HG03571 (cell line): ENCODE measurements at regions not wholly inside any gene's neighbourhood (a gene's known extent, or its start where the extent isn't known, plus 50 kb on each side); places are given as distances from the start of the nearest gene placed in this dataset.
"Not testable (repeated sequence)": the region's sequence is repeated elsewhere in the genome, so short reads cannot be mapped to it uniquely, and the experiment has no call there.

ENCODE experiments used
- ATAC-seq: cut with Tn5 transposase; IDR thresholded peaks from one replicate; pipeline ENCODE4 v1.9.1; 2021; ENCODE audit not compliant: unreplicated experiment

DNA sequence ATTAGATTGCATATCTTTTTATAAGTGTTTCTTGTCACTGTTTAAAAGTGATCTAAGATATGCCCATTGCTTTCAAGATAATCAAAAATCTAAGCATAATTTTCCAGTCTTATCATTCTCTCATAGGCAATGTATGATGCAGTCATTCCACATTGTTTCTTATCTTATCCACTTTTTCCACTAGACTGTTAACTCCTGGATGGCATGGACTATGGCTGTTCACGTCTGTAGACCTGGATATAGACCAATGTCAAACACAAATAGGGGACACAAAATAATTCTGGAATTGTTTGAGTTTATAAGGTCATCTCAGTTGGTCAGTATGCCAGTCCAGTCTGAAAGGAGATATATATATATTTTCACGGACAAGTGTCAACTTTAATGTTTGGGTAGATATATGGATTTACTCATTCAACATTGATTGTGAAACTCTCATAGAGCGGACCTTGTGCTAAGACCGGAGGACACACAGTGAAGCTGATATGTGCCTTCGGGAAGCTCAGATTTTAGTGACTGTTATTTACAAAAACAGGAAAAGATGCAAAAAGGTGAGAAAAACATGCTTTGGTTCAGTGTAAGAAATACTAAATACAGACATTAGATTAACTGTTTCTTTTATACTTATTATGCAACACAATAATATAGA lies 689.4 kb upstream of the SLC8A1 start:
- no peak for ATAC-seq

DNA sequence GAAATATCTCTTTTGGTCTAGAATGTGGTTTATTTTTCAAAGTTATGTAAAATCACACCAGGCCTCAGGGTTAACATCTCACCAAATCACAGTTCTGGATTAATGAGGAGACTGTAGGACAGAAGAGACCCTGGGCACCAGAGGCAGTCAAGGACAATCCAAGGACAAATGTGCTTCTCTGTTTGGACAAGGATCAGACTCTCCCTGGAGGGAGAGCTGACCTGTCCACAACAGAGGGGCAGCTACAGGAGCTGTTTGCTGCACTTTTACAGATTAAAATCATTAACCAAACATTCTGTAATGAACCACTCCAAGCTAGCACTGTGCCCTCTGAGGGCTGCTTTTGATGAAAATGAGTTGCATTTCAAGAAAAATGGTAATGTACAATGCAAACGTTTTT lies 690.6 kb upstream of the SLC8A1 start:
- ATAC-seq: no peak

DNA sequence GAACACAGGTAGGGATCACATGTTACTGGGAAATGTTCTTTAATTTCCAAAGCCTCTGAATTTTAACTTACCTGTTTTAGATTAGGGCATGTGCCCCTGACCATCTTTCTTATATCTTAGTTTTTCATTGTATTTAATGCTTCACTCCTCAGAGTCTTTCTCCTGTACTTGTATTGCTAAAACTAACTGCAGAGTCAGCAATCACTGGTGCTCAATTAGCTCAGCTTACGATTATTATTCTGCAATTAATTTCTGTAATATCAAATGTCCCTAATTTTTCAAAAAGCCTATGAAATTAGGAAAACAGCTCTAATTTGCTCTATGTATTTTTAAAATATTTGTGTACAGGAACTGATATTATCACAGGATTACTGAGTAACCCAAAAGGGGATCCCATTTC lies 693.2 kb upstream of the SLC8A1 start:
- ATAC-seq: no peak

DNA sequence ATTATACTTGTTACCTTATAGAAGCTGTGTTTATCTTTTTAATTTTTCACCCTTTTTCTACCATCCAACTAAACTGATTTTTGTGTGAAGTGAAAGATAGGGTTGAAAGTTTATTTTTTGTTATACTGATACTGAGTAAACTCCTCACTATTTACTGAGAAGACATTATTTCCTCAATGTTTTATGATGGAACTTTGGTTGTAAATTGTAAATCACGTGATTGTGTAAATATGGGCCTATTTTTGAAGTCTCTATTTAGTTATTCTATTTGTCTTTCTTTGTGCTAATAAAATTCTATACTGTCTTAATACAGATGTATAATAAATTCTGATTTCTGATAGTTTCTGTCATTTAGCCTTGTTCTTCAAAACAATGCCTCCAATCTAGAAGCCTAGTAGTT lies 697.2 kb upstream of the SLC8A1 start:
- ATAC-seq: no peak

DNA sequence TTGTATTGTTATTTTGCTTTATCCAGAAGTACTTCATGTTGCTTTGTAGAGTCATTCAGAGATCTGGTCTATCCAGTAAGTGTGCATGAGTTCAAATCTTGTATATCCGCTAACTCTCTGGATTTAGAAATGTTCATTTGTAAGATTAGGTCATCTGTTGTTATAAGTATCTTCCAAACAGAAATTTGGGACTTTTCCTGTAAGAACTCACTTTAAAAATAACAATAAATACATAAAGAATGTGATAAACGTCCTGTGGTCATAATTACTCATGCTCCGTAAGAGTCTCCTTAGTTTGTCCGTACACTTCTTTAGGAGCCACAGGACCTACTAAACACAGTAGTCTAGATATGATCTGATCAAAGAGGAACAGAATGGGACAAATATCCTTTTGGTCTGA lies 699.9 kb upstream of the SLC8A1 start:
- ATAC-seq: no peak

DNA sequence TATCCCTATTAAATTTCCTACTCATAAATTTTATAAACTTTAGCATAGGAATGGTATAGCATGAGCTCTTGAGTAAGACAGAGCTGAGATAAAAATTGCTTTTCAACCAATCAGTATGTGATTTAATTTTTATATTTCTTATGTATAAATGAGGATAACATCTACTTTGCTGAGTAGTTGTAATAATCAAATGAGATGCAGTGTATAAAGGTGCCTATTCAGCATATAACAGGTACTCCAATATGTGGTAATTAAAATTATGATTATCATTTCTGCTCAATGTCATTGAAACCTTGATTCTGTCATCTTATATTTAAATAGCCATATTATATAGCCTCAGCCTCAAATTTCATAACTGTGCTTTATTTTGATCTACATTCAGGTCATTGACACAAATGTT lies 700.4 kb upstream of the SLC8A1 start:
- ATAC-seq: no peak

DNA sequence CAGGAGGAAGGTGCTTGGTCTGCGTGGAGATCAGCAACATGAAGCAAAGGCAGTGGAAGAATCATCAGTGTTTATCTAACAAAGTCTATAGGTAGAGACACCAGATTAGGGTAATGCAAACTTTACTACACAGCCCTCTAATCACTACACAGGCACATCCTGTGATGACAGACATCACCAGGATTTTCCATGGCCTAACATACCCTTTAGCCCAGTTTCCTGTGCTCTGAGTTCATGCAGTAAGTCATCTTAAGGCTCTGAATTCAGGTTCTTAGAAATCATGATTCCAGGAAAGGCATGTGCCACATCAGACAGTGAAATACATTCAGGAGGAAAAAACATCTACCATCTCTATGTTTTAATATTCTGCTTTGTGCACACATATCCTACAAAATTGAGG lies 708.5 kb upstream of the SLC8A1 start:
- no peak for ATAC-seq

DNA sequence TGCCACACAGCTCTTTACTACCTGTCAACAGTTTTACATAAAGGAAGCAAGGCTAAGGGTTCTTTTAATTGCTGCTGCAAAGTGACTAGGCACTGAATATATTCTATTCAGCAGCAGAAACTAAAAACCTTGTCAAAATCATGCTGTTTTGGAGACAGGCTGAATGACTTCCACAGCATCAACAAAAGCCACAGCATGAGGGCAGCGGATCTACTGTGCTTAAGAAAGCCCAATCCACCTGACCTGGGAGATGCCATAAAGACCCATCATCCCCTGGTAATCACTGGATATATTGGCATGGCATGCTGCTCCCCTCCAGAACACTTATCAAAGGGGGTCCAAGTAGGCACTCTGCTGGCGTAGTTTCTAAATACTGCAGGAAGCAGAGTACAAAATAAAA lies 715.1 kb upstream of the SLC8A1 start:
- no peak for ATAC-seq

DNA sequence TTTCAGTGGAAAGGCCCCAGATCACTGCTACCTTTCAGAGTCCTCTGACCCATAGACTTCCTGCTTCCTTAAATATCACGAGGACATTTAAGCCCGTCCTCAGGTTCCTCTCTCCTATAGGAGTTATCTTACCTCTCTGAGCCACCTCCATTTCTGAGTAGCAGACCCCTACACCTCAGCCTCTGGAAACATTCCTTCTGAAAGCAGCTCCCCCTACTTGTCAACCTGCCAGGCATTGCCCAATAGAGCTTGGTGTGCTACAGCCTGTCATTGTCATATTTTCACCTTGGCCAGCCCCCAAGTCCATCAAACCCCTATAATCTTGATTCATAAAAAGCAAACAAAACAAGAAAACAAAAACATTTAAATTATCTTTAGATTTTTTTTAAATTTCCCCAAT lies 717.9 kb upstream of the SLC8A1 start:
- no peak for ATAC-seq

DNA sequence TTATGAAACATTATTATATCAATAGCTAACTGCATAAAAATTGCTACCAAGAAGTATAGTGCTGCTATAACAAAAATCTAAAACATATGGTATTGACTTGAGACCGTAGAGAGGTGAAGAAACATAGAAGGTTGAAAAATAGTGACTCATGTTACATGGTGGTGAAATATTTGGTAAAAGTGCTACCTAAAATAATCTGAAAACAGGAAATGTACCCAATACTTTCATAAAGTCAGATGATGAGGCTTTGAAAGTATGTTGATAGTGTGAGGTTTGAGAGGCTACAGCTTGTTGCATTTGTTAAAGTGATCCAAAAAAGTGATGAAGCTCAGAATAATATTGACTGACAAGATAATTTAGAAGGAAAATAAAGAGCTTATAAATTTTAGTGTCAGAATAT lies 718.7 kb upstream of the SLC8A1 start:
- no peak for ATAC-seq

DNA sequence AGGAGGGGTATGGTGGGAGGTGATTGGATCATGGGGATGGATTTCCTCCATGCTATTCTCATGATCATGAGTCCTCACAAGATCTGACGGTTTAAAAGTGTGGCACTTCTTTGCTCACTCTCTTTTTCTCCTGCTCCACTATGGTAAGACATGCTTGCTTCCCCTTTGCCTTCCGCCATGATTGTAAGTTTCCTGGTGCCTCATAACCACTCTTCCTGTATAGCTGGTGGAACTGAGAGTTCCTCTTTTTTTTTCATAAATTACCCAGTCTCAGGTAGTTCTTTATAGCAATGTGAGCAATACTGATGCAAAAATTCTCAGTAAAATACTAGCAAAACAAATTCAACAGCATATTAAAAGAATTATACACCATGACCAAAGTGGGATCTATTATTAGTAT lies 728.5 kb upstream of the SLC8A1 start:
- ATAC-seq: no peak

DNA sequence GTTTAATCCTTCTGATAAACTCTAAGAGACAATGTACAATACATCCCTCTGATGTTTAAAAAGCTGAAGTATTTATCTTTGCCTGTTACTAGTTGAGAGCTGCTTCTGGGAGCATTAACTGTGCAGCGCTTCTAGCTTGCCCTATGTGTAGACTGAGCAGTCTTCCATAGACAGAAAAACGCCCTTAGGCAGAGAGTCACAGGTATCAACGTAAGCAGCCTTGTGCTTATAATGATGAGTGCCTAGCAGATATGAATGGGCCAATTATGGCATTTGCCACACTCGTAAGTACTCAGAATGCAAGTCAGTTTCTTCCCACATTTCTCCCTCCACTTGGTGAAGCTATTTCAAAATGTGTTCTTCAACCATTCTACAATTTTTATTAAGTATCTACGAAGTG lies 731.1 kb upstream of the SLC8A1 start:
- ATAC-seq: no peak

DNA sequence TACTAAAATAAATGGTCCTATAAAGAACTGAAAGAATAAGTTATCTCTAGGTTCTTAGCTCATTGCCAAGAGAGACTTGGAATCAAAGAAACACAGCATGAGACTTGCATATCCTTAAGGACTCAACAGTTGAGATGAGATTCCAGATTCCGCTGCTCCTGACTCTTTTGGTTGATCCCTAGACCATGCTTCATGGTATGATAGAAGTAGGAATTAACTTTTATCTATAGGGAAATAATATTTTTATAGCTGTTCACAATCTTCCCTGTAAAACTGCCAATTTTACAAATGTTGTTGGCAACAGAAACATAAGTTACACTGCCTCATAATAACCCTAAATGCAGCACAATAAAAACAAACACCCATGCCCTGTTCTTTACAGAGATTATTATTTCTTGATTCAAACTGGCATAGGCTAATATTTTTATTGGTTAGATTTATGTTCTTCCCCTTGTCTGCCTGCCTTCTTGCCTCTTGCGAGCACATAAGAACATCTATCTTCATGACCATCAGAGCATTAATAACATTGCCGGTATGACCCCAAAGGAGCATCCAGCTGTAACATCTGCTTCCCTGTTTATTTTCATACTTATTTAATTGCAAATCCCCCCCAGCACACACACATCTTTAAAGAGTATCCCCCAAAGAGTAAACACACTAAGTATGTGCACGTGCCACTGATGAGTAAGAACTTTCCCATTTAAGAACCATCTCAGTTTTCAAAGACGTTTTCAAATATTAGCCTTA lies 735.7 kb upstream of the SLC8A1 start:
- no peak for ATAC-seq

DNA sequence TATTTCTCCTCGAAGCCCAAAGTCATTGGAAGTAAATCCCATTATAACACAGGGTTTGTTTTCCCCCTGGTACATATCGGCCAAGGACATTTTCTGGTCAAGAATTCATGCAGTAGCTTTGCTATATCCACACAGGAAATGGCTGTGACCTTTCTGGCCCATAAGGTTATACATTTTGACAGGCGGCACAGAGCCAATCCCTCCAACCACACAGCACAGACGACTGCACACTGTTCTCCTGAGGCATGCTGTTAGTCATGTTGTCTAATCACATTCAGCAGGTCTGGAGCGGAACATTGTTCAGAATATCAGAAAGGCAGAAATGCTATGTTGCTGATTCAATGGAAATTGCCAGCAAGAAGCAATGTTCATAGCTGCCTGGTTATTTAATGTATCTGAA lies 742.3 kb upstream of the SLC8A1 start:
- ATAC-seq: no peak

DNA sequence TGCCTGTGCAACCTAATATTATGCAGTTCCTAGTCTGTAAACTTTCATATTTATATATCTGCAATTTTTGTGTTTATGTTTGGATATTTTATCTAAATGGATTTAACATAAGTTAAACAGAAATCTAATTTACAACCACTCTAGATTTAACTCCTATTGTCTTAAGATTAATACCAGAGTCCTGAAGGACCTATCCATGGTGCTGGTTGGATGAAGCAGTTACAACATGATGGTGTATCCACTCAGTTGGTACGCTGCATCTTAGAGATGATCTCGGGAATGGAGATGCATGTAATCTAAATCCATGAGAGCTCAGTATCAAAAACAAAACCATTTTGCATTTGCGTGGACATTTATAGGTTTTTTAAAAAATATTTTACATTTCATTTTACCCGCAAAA lies 745.9 kb upstream of the SLC8A1 start:
- no peak for ATAC-seq

DNA sequence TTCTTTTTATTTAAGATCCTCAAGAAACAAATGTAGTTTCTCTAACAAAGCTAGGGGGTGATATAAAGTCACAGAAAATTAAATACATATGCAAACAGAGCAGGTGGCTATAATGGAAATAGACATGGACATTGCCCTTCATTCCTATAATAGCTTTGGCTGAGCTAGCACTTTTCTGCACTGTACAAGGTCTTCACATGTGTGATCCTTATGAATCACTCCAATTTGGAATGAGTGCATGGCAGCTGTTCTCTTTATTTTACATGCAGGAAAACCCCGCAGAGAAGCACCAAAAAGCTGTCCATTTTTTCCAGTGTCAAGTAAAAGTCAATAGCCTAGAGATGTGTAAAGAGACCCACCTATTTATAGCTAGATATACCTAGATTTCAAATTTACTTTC lies 747.4 kb upstream of the SLC8A1 start:
- ATAC-seq: no peak

DNA sequence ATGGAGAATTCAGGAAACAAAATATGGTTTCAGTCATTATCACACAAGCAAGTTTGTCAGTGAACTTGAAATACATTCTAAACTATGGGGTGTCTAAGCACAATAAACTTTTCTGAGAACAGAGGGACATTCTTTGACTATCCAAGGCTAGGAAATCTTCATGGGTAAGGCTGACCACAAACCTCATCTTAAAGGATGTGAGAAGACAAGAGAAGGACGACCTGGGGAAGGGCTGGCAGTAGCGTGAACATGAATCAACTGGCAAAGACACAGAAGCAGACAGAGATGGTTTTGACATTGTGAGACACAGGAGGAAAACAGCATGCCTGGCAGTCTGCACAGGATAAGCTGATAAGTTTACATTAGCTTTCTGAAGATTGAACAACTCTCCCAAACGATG lies 752.4 kb upstream of the SLC8A1 start:
- no peak for ATAC-seq

DNA sequence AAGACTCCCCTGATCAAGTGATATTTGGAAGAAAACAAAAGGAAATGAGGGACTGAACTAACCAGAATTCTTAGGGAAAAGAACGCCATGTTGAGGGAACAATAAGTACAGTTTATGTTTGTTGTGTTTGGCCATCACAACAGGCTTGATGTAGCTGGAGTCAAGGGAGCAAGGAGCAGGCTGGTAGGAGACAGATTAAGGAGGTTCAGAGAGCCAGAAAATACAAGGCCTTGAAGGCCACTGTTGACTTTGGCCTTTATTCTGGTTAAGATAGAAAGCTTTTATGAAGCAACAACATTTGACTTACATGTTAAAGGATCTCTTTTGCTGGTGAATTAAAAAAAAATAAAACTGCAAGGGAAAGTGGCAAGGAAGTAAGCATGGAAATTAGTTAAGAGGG lies 754.1 kb upstream of the SLC8A1 start:
- no peak for ATAC-seq

DNA sequence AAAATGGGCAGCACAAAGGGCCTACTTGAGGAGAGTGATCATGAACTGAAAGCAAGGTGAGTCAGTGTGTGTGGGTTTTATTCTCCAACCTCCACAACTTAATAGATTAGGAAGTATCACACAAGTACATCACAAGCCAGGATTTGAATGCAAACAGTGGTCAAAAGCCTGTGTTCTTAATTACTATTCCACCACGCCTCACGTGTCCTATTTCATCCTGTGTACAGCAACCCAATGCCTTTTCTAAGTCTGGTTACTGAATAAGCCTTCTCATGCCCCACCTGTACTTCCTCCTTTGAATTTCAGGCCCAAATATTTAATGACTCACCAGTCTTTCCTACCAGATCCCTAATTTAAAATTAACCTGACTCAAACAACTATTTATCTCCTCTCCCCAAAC lies 755.7 kb upstream of the SLC8A1 start:
- ATAC-seq: no peak

DNA sequence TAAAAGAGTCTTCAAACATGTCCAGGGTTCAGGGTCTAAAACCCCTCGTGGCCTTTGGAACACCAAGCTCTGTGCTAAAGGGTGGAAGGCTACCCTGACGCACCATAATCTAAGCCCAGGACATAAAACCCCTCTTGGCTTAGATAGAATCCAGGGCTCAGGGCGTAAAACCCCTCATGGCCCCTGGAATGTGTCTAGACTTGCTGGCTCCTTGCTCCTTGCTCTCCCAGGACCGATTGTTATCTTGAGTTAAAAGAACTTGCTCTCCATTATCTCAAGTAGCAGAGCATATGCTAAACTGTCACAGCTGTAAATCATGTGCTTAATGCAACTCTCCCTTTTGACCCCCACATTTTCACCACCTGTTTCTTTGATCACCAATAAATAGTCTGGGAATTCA lies 758.1 kb upstream of the SLC8A1 start:
- ATAC-seq: not testable (repeated sequence)

DNA sequence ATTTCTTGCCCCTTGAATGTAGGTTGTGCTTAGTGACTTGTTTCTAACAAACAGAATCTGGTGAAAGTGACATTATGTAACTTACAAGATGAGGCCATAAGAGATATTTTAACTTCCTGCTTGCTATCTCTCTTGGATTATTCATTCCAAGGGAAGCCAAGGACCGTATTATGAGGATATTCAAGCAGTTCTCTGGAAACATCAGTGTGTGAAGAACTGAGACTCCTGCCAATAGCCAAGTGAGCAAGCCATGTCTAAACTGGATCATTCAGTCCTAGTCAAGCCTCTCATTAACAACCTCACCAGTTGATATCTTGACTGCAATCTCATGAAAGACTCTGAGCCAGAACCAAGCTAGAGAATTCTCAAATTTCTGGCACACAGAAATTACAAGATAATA lies 765.1 kb upstream of the SLC8A1 start:
- ATAC-seq: no peak

DNA sequence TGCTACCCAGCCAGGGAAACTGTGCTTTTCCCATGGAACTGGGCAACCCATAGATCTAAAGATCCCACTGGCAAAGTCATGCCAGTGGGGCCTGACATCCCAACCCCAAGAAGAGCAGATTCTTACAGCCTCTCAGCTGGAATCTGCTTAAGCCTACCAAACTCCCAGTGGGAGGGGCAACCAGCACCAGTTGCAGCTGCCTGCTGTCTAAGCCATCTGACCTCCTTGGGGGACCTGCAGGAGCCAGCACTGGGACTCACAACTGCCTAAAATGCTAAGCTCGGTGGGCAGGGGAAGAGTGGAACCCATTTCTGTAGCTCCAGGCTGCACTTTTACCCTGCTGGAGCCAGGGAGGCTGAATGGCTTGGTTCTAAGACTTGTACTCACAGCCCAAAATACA lies 770.7 kb upstream of the SLC8A1 start:
- no peak for ATAC-seq

DNA sequence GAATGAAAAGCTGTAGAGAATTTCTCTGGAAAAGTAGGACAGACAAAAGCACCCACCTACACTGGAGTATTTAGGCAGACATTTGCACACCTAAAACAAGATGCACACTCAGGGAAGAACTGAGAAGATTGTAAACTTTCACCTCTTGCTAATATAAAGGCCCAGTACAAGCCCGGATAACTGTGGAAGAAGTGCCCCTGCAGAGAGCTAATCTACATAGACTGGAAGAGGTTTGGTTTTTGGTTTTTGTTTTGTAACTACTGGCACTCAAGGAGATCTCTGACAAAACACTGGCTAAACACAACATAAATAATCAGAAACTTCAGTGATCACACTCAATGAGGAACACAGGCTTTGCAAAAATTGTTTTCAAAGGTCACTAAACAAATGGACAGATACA lies 782.2 kb upstream of the SLC8A1 start:
- ATAC-seq: no peak
